Neural cell (in vitro differentiated cells): ENCODE measurements at regions not wholly inside any gene's neighbourhood (a gene's known extent, or its start where the extent isn't known, plus 50 kb on each side); places are given as distances from the start of the nearest gene placed in this dataset.

ENCODE experiments used
- SMC3 ChIP-seq: fragments of 450-650 bp; conservative IDR thresholded peaks from 2 replicates; pipeline ENCODE4 v1.6.1; 2014; ENCODE audit warnings: antibody characterized with exemption, mild to moderate bottlenecking, moderate library complexity; ENCODE audit not compliant: poor library complexity
- TF ChIP-seq, protein P1 (sequence below): fragments of 450-650 bp; IDR thresholded peaks from 2 replicates; pipeline ENCODE4 v1.5.1; 2014; ENCODE audit warnings: antibody characterized with exemption, mild to moderate bottlenecking, moderate library complexity; ENCODE audit not compliant: poor library complexity, severe bottlenecking

DNA sequence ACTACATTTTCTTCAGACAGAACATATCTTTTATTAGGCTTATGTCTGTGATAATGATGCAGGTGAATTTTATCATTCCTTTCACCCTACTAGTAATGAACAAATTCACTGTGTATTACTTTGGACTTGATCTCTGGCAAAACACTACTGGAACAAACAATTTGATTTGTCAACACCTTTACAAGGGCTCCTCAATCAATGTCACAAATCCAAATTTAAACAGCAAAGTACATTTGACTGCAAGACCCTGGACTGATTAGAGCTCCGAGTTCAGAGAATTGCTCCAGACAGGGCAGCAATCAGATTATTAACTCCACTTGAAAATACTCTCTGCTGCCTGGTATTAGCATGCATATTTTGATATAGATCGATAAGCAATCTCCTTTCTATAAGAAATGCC, 547.6 kb upstream of the SALL1 start:
- TF ChIP-seq, protein P1, sequence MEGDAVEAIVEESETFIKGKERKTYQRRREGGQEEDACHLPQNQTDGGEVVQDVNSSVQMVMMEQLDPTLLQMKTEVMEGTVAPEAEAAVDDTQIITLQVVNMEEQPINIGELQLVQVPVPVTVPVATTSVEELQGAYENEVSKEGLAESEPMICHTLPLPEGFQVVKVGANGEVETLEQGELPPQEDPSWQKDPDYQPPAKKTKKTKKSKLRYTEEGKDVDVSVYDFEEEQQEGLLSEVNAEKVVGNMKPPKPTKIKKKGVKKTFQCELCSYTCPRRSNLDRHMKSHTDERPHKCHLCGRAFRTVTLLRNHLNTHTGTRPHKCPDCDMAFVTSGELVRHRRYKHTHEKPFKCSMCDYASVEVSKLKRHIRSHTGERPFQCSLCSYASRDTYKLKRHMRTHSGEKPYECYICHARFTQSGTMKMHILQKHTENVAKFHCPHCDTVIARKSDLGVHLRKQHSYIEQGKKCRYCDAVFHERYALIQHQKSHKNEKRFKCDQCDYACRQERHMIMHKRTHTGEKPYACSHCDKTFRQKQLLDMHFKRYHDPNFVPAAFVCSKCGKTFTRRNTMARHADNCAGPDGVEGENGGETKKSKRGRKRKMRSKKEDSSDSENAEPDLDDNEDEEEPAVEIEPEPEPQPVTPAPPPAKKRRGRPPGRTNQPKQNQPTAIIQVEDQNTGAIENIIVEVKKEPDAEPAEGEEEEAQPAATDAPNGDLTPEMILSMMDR: no peak
- TF ChIP-seq SMC3: no peak
